H9 (cell line): ENCODE measurements at regions not wholly inside any gene's neighbourhood (a gene's known extent, or its start where the extent isn't known, plus 50 kb on each side); places are given as distances from the start of the nearest gene placed in this dataset.

Source experiments
- DNase-seq: peaks from one replicate; pipeline ENCODE4 v3.0.0-alpha.2; 2017
- H2AFZ ChIP-seq: one replicate; pipeline ENCODE4 v1.6.1; 2013; ENCODE audit warnings: mild to moderate bottlenecking, low read length, control low read depth, moderate library complexity
- H2AK5ac ChIP-seq: 2 replicates; pipeline ENCODE4 v1.6.1; 2013; ENCODE audit warnings: low read length, control low read depth, mixed read lengths; ENCODE audit not compliant: insufficient read length
- H2BK120ac ChIP-seq: one replicate; pipeline ENCODE4 v1.6.1; 2013; ENCODE audit warnings: low read depth, mild to moderate bottlenecking, low read length, control low read depth, inconsistent platforms; ENCODE audit not compliant: poor library complexity, severe bottlenecking
- H2BK12ac ChIP-seq: 2 replicates; pipeline ENCODE4 v1.6.1; 2013; ENCODE audit warnings: low read length, control low read depth, mixed read lengths, low read depth; ENCODE audit not compliant: insufficient read length
- H2BK15ac ChIP-seq: 2 replicates; pipeline ENCODE4 v1.6.1; 2013; ENCODE audit warnings: low read depth, low read length, control low read depth
- H2BK20ac ChIP-seq: one replicate; pipeline ENCODE4 v1.6.1; 2013; ENCODE audit warnings: low read depth, mild to moderate bottlenecking, low read length, control low read depth, inconsistent platforms; ENCODE audit not compliant: poor library complexity, severe bottlenecking
- H2BK5ac ChIP-seq: 2 replicates; pipeline ENCODE4 v1.6.1; 2013; ENCODE audit warnings: low read length, control low read depth, mixed read lengths; ENCODE audit not compliant: insufficient read length
- H3K14ac ChIP-seq: 2 replicates; pipeline ENCODE4 v1.6.1; 2013; ENCODE audit warnings: low read length, control low read depth; ENCODE audit not compliant: insufficient read depth
- H3K18ac ChIP-seq: 2 replicates; pipeline ENCODE4 v1.6.1; 2013; ENCODE audit warnings: low read depth, mild to moderate bottlenecking, mixed read lengths, low read length, control low read depth; ENCODE audit not compliant: insufficient read length
- H3K23ac ChIP-seq: 2 replicates; pipeline ENCODE4 v1.6.1; 2013; ENCODE audit warnings: low read length, control low read depth, mixed read lengths, low read depth; ENCODE audit not compliant: insufficient read length
- H3K23me2 ChIP-seq: 2 replicates; pipeline ENCODE4 v1.6.1; 2013; ENCODE audit warnings: low read depth, mild to moderate bottlenecking, mixed read lengths, low read length, control low read depth; ENCODE audit not compliant: insufficient read length, poor library complexity, severe bottlenecking
- H3K27ac ChIP-seq: 2 replicates; pipeline ENCODE4 v1.5.1; 2013; ENCODE audit warnings: low read length, control low read depth, mixed read lengths, low read depth; ENCODE audit not compliant: insufficient read length
- H3K27me3 ChIP-seq: 2 replicates; pipeline ENCODE4 v1.6.1; 2013; ENCODE audit warnings: low read length, control low read depth, inconsistent platforms; ENCODE audit not compliant: insufficient read depth
- H3K4ac ChIP-seq: 2 replicates; pipeline ENCODE4 v1.6.1; 2013; ENCODE audit warnings: low read depth, mild to moderate bottlenecking, control low read depth, inconsistent platforms, low read length, moderate library complexity
- H3K4me1 ChIP-seq: 2 replicates; pipeline ENCODE4 v1.6.1; 2013; ENCODE audit warnings: low read length, control low read depth, inconsistent platforms; ENCODE audit not compliant: insufficient read depth
- H3K4me2 ChIP-seq: 2 replicates; pipeline ENCODE4 v1.6.1; 2013; ENCODE audit warnings: low read length, control low read depth, mixed read lengths; ENCODE audit not compliant: insufficient read length, insufficient read depth
- H3K56ac ChIP-seq: 2 replicates; pipeline ENCODE4 v1.6.1; 2013; ENCODE audit warnings: low read depth, mild to moderate bottlenecking, mixed read lengths, low read length, control low read depth; ENCODE audit not compliant: insufficient read length
- H3K79me1 ChIP-seq: 2 replicates; pipeline ENCODE4 v1.6.1; 2013; ENCODE audit warnings: low read depth, mild to moderate bottlenecking, moderate library complexity, low read length, control low read depth, inconsistent platforms; ENCODE audit not compliant: insufficient read depth, poor library complexity, severe bottlenecking
- H3K79me2 ChIP-seq: 2 replicates; pipeline ENCODE4 v1.6.1; 2013; ENCODE audit warnings: low read length, control low read depth, inconsistent platforms; ENCODE audit not compliant: insufficient read depth
- H3K9ac ChIP-seq: 2 replicates; pipeline ENCODE4 v1.6.1; 2013; ENCODE audit warnings: low read length, control low read depth, mixed read lengths; ENCODE audit not compliant: insufficient read length; ENCODE audit errors: extremely low read depth
- H3K9me3 ChIP-seq: one replicate; pipeline ENCODE4 v1.6.1; 2013; ENCODE audit warnings: low read depth, low read length, inconsistent platforms; ENCODE audit not compliant: control insufficient read depth
- H3T11ph ChIP-seq: one replicate; pipeline ENCODE4 v1.6.1; 2013; ENCODE audit warnings: mild to moderate bottlenecking, low read length, control low read depth, inconsistent platforms
- H4K20me1 ChIP-seq: one replicate; pipeline ENCODE4 v1.6.1; 2013; ENCODE audit not compliant: control insufficient read depth, insufficient read length, insufficient read depth
- H4K5ac ChIP-seq: 2 replicates; pipeline ENCODE4 v1.6.1; 2013; ENCODE audit warnings: low read depth, mild to moderate bottlenecking, mixed read lengths, low read length, control low read depth; ENCODE audit not compliant: insufficient read length
- H4K8ac ChIP-seq: replicated peaks from 2 replicates; pipeline ENCODE4 v1.6.1; 2013; ENCODE audit warnings: low read length, control low read depth, mixed read lengths, low read depth; ENCODE audit not compliant: insufficient read length
- H4K91ac ChIP-seq: 2 replicates; pipeline ENCODE4 v1.6.1; 2013; ENCODE audit warnings: low read depth, mild to moderate bottlenecking, moderate library complexity, mixed read lengths, low read length, control low read depth; ENCODE audit not compliant: insufficient read length
- H3K27ac Mint-ChIP-seq, 3 experiments: 2 replicates in 2 of 3; 3 replicates in 1 of 3; pipeline ENCODE4 v1.8.0; 2020 to 2021; ENCODE audit warnings: mixed read lengths in 3 of 3, mild to moderate bottlenecking in 1 of 3, moderate library complexity in 1 of 3
- H3K27me3 Mint-ChIP-seq: 2 replicates; pipeline ENCODE4 v1.8.0; 2021; ENCODE audit warnings: low read depth, mild to moderate bottlenecking, moderate library complexity, mixed read lengths
- H3K36me3 Mint-ChIP-seq, 3 experiments: 2 replicates in 2 of 3; 3 replicates in 1 of 3; pipeline ENCODE4 v1.8.0; 2020 to 2021; ENCODE audit warnings: low read depth in 3 of 3, mixed read lengths in 3 of 3; ENCODE audit not compliant: insufficient read depth in 1 of 3
- H3K4me1 Mint-ChIP-seq, 2 experiments: 2 replicates each; pipeline ENCODE4 v1.8.0; 2020; ENCODE audit warnings: mixed read lengths in 2 of 2
- H3K4me3 Mint-ChIP-seq, 2 experiments: 2 replicates in 1 of 2; 3 replicates in 1 of 2; pipeline ENCODE4 v1.8.0; 2020 to 2021; ENCODE audit warnings: mild to moderate bottlenecking in 2 of 2, mixed read lengths in 2 of 2, moderate library complexity in 1 of 2
- H3K9me3 Mint-ChIP-seq, 2 experiments: 2 replicates in 1 of 2; 3 replicates in 1 of 2; pipeline ENCODE4 v1.8.0; 2020; ENCODE audit warnings: mild to moderate bottlenecking in 2 of 2, mixed read lengths in 2 of 2, moderate library complexity in 1 of 2
- TF ChIP-seq, protein P1 (sequence below): fragments of 200-600 bp; sonication (generic); conservative IDR thresholded peaks from 3 replicates; pipeline ENCODE4 v1.8.0; 2021; ENCODE audit warnings: antibody characterized with exemption, mild to moderate bottlenecking

GRCh38 chr14:44576356-44576755, 69.3 kb upstream of the FSCB start:
- no peaks in the 10 kb centered on the region for H3K27me3 Mint-ChIP-seq
- Histone ChIP-seq H3K27me3 (no peaks in the 10 kb centered on the region), H3K27ac (no peak overlapping the region), H3K14ac (no peak overlapping the region), H2AFZ (no peak overlapping the region), H3K4me1 (no peaks in the 10 kb centered on the region), H4K5ac (no peak overlapping the region), H3K23ac (no peak overlapping the region), H3K18ac (no peak overlapping the region), H3K4ac (no peak overlapping the region), H2BK5ac (no peak overlapping the region), H2BK15ac (no peak overlapping the region), H3K4me2 (no peak overlapping the region), H4K91ac (no peak overlapping the region), H3K79me2 (no peaks in the 10 kb centered on the region), H3K79me1 (no peaks in the 10 kb centered on the region), H2BK20ac (no peak overlapping the region), H2BK120ac (no peak overlapping the region), H3T11ph (no peak overlapping the region), H4K8ac (no peak overlapping the region), H4K20me1 (no peaks in the 10 kb centered on the region), H3K9ac (no peak overlapping the region), H3K56ac (no peak overlapping the region), H2AK5ac (no peak overlapping the region), H3K23me2 (no peaks in the 10 kb centered on the region), H3K9me3 (no peaks in the 10 kb centered on the region), H2BK12ac (no peak overlapping the region)
- H3K36me3 Mint-ChIP-seq = peaks cover 0 to 11% (median 0%) of the 10 kb centered on the region in 3 experiments; a peak in 1 of 7 replicates
- TF ChIP-seq, protein P1, sequence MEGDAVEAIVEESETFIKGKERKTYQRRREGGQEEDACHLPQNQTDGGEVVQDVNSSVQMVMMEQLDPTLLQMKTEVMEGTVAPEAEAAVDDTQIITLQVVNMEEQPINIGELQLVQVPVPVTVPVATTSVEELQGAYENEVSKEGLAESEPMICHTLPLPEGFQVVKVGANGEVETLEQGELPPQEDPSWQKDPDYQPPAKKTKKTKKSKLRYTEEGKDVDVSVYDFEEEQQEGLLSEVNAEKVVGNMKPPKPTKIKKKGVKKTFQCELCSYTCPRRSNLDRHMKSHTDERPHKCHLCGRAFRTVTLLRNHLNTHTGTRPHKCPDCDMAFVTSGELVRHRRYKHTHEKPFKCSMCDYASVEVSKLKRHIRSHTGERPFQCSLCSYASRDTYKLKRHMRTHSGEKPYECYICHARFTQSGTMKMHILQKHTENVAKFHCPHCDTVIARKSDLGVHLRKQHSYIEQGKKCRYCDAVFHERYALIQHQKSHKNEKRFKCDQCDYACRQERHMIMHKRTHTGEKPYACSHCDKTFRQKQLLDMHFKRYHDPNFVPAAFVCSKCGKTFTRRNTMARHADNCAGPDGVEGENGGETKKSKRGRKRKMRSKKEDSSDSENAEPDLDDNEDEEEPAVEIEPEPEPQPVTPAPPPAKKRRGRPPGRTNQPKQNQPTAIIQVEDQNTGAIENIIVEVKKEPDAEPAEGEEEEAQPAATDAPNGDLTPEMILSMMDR = no peak
- H3K4me3 Mint-ChIP-seq = no peak overlapping the region
- no peak for DNase-seq
- H3K27ac Mint-ChIP-seq = no peak overlapping the region
- no peaks in the 10 kb centered on the region for H3K4me1 Mint-ChIP-seq
- peaks cover 16 to 20% of the 10 kb centered on the region in 2 experiments; a peak in 4 of 5 replicates for H3K9me3 Mint-ChIP-seq
